ENCODE measurements at regions not wholly inside any gene's neighbourhood (a gene's known extent, or its start where the extent isn't known, plus 50 kb on each side); places are given as distances from the start of the nearest gene placed in this dataset.

DNA sequence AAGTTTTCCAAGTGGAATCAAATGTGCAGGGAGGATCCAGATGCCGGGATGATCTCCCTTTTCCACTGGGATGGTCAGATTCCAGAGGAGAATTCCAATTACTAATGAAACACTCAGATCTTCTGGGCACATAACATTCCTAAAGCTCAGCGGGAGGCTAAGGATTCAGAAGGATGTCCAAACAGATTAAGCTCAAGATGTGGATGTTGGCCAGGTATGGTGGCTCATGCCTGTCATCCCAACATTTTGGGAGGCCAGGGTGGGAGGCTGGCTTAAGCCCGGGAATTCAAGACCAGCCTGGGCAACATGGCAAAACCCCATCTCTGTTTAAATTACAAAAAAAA is 62.0 kb upstream of the PNMA1 start:
- Mint-ChIP-seq H3K27ac (peak overlapping the region; percentile 50), H3K27me3 (no peaks in the 10 kb centered on the region), H3K4me3 (no peak overlapping the region), H3K36me3 (ENCODE audit: low read depth) (peaks cover 3% of the 10 kb centered on the region), H3K9me3 (no peaks in the 10 kb centered on the region), H3K4me1 (peaks cover 82% of the 10 kb centered on the region)
- ChIA-PET POLR2A (interaction anchor here (1.2 to 12.7 kb wide), 3 partner anchors 9 to 20 kb away, joined by 5 to 493 read pairs (median 123); a partner anchor contains a TSS), CTCF (interaction anchor here (0.7 to 4.5 kb wide), 6 partner anchors 9 to 924 kb away, joined by 3 to 90 read pairs (median 5); partner anchors contain the start of gene RIOX1)
- no peak for ATAC-seq (ENCODE audit: low read depth)
- DNase-seq = no peak
- TF ChIP-seq, protein P1, sequence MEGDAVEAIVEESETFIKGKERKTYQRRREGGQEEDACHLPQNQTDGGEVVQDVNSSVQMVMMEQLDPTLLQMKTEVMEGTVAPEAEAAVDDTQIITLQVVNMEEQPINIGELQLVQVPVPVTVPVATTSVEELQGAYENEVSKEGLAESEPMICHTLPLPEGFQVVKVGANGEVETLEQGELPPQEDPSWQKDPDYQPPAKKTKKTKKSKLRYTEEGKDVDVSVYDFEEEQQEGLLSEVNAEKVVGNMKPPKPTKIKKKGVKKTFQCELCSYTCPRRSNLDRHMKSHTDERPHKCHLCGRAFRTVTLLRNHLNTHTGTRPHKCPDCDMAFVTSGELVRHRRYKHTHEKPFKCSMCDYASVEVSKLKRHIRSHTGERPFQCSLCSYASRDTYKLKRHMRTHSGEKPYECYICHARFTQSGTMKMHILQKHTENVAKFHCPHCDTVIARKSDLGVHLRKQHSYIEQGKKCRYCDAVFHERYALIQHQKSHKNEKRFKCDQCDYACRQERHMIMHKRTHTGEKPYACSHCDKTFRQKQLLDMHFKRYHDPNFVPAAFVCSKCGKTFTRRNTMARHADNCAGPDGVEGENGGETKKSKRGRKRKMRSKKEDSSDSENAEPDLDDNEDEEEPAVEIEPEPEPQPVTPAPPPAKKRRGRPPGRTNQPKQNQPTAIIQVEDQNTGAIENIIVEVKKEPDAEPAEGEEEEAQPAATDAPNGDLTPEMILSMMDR (IDR thresholded peaks at IDR 0.05) = no peak
- intact Hi-C loops (cut with micrococcal nuclease) = no loop called here

DNA sequence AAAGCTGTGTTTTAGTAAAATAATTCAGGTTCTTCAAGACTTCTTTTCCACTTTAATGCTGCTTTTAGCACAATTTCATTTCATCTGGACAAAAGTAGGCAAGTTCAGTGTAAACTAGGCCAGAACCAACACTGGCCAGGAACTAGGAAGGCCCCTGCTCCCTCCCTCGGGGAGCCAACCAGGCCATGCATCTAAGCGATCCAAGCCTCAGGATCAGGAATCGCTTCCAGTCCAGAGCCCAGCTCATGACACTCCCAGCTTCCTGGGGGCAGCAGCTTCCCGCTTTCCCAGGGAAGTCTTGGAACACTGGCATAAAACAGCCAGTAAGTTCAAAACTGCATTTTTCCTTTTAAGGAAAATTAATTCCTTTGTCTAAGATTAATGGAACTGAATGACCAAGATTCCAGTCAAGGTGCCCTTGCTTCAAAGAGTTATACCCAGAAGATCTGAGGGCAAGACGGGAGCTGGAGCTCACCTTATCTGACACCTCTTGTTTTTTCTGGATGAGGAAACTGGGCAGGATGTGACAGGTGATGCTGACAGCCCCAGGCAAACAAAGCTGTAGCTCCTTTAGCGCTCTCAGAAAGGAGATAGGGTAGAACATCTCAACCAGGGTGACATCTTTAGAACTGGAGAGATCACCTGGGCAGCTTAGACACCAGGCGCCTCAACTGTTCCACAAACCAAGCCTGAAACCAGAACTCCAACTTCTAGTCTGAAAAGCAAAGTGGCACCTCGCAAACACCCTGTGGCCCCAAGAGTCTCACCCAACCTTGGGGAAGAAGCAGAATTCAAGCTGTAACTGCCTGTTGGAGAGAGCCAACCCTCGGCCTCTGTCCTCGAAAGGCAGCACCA is 61.4 kb upstream of the PNMA1 start:
- TF ChIP-seq, protein P1 (IDR thresholded peaks at IDR 0.05) = no peak
- ChIA-PET POLR2A (interaction anchor here (0.7 to 12.7 kb wide), 3 partner anchors 10 to 34 kb away, joined by 4 to 493 read pairs (median 123); a partner anchor contains a TSS), CTCF (interaction anchor here (0.7 to 4.5 kb wide), 9 partner anchors 9 to 924 kb away, joined by 3 to 90 read pairs (median 4); partner anchors contain the start of gene RIOX1)
- DNase-seq (no peak), ATAC-seq (ENCODE audit: low read depth) (no peak)
- H3K4me1 Mint-ChIP-seq = peaks cover 82% of the 10 kb centered on the region
- H3K27me3 Mint-ChIP-seq = no peaks in the 10 kb centered on the region
- no peaks in the 10 kb centered on the region for H3K9me3 Mint-ChIP-seq
- intact Hi-C loops (cut with micrococcal nuclease) = no loop called here
- H3K27ac Mint-ChIP-seq = peak overlapping the region; percentile 81
- peaks cover 3% of the 10 kb centered on the region for H3K36me3 Mint-ChIP-seq (ENCODE audit: low read depth)
- no peak overlapping the region for H3K4me3 Mint-ChIP-seq

DNA sequence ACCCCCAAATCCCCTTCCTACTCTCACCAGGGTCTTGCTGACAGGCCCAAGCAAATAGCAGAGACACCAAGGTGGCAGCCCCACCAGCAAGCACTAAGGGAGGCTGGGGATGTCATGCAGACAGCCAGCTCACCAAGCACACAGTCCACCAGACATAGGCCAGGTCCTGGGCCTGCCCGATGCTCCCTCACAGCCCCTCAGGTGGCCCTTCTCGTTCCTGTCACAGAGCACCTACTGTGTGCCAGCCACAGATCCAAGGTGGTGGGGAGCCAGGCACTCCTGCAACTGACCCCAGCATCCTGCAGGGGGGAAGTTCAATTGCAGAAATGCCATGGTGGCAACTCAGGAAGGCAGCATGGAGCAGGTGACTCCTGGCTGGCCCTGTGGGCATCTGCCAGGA is 60.5 kb upstream of the PNMA1 start:
- Mint-ChIP-seq H3K27me3 (no peaks in the 10 kb centered on the region), H3K4me3 (no peak overlapping the region), H3K9me3 (no peaks in the 10 kb centered on the region), H3K27ac (peak overlapping the region; percentile 81), H3K4me1 (peaks cover 85% of the 10 kb centered on the region), H3K36me3 (ENCODE audit: low read depth) (no peaks in the 10 kb centered on the region)
- CTCF ChIA-PET = interaction anchor here (0.8 to 1.5 kb wide), 4 partner anchors 10 to 46 kb away, joined by 3 to 6 read pairs (median 4); no protein-coding TSS in a partner anchor
- TF ChIP-seq, protein P1 (IDR thresholded peaks at IDR 0.05) = no peak
- POLR2A ChIA-PET = interaction anchor here (1.1 to 12.7 kb wide), 4 partner anchors 10 to 33 kb away, joined by 3 to 493 read pairs (median 64); a partner anchor contains a TSS
- ATAC-seq (ENCODE audit: low read depth) (no peak), DNase-seq (no peak)
- intact Hi-C loops (cut with micrococcal nuclease) = no loop called here

DNA sequence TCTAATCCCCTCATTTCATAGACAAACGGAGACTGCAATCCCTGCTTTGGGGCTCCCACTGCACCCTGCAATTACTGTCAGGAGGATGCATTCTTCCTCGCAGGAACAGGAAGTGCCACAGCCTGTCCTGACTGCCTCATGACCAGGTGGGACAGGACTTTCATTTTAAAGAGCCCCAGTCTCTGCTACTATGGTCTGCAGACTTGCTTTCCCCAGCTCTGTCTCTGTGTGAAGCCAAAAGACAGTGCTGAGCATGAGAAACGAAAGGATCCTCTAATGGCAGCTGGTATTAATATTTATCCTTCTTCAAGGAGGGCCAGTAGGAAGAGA is 60.0 kb upstream of the PNMA1 start:
- TF ChIP-seq, protein P1 (IDR thresholded peaks at IDR 0.05) = no peak
- Mint-ChIP-seq H3K36me3 (ENCODE audit: low read depth) (no peaks in the 10 kb centered on the region), H3K27me3 (no peaks in the 10 kb centered on the region), H3K9me3 (no peaks in the 10 kb centered on the region), H3K4me1 (peaks cover 88% of the 10 kb centered on the region), H3K4me3 (no peak overlapping the region), H3K27ac (peak overlapping the region; percentile 81)
- no peak for ATAC-seq (ENCODE audit: low read depth)
- no peak for DNase-seq
- ChIA-PET POLR2A (interaction anchor here (1.1 to 12.7 kb wide), 4 partner anchors 10 to 33 kb away, joined by 3 to 493 read pairs (median 64); a partner anchor contains a TSS), CTCF (interaction anchor here (1.3 kb wide), 1 partner anchor 20 kb away, joined by 4 read pairs; no protein-coding TSS in a partner anchor)
- intact Hi-C loops (cut with micrococcal nuclease) = no loop called here
